ENCODE measurements at regions not wholly inside any gene's neighbourhood (a gene's known extent, or its start where the extent isn't known, plus 50 kb on each side); places are given as distances from the start of the nearest gene placed in this dataset.
"Not testable (repeated sequence)": the region's sequence is repeated elsewhere in the genome, so short reads cannot be mapped to it uniquely, and the experiment has no call there.

DNA sequence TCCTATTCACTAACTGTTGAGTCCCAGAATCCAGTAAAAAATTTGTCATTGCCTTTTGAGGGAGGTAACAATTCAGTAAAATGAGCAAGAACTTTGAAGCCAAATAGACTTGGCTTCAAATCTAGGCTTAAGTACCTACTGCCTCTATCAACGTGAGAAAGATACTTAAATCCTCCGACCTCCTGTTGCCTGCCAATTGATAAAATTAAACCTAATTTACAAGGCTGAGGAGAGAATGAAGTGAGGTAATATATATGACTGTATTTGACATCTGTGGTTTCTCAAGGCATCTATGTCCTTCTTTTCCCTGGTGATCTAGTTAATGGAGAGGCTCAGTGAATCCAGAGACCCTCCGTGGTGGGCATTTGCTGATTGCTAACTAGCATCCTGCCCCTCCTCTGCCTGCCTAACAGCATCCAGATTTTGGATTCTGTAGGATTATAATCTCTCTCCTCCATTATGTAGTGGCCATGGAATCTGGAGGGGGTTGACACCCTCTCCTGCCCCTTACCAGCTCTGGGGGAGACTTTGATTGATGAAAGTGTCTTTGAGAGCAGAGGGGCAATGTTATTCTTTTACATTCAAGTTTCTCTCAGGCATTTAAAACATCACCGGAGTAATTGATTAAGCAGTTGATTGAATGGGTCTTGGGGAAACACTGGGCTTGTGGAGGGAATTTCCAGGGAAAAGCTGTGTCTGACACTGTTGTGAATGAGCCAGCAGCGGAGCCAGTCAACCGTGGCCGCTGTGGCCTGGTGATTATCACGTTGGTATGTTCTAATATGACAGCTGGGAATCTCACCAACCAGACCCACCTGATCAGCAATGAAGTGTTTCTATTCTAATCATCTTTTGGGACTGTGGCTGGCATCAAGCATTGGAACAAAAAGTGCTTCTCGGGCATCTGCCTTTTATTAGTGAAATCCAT, 140.7 kb upstream of the FAM78B start:
- DNase-seq = no peak

- not testable (repeated sequence) for DNase-seq
Measured at GRCh38 chr1:166316306-166316705, 149.5 kb upstream of the FAM78B start.

DNA sequence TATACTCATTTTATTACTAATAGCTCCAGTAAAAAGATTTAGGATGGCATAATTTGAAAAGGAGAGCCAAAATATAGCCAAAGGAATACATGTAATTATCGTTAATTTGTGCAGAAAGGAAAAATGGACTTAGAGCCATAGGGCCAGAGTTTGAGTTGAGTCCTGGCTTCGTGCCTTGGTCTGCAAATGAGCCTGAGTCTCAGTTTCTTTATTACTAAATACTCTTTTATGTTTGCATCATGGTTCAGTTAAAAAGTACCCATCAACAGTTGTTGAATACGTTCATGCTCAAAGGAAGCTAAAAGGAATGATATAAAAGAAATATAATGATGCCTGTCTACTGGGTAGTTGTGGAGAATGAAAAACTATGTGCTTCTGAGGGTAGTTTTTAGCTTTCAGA, 155.7 kb upstream of the FAM78B start:
- DNase-seq = no peak

DNA sequence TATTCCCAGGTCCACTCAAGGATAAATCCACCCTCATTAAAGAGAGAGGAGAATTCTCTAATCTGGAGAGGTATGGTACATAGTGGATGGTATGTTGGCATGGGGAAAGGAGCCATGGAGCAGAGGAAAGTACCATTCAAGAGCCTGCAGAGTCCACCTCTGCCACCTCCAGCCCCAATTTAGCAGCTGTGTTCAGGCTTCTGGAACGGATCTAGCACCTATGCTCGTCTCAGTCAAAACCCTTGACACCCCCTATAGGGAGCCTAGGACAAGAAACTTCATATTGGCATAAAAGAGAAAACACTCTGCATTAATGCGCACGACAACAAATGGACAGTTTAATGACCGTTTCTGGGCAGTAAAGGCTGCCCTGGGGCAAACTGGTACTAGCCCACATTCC, 161.1 kb upstream of the FAM78B start:
- no peak for DNase-seq

DNA sequence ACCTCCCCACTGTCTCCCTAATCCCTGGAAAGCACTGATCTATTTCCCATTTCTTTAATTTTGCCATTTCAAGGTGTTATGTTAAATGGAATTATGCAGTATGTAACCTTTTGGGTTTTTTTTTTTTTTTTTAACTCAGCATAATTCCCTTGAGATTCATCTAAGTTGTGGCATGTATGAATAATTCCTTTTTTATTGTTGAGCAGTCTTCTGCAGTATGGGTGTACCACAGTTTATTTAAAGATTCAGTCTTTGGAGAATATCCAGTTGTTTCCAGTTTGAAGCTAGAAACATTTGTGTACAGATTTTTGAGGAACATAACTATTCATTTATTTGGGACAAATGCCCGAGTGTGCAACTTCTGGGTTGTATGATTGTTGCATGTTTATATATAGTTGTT, 162.2 kb upstream of the FAM78B start:
- DNase-seq = no peak

DNA sequence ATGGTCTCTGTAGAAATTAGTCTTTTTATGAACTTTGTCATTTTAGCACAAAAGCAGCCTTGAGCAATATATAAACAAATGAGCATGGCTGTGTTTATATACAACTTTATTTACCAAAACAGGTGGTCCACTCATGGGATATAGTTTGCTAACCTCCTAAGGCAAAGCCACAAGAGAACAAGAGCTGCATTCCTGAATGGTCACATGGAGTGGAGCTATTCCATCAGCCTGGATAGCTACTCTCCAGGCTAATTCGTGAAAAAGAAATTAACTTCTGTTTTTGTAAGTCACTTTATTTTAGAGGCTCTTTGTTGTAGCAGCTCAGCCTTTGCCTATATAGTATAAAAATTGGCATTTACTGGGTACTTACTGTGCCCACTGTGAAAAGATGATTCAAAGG, 163.3 kb upstream of the FAM78B start:
- DNase-seq = no peak

GRCh38 chr1:166338105-166338504, 171.3 kb upstream of the FAM78B start:
- DNase-seq = no peak

GRCh38 chr1:166340709-166341108, 173.9 kb upstream of the FAM78B start:
- DNase-seq = no peak

- no peak for DNase-seq
Measured at GRCh38 chr1:166343276-166343675, 176.5 kb upstream of the FAM78B start.

DNA sequence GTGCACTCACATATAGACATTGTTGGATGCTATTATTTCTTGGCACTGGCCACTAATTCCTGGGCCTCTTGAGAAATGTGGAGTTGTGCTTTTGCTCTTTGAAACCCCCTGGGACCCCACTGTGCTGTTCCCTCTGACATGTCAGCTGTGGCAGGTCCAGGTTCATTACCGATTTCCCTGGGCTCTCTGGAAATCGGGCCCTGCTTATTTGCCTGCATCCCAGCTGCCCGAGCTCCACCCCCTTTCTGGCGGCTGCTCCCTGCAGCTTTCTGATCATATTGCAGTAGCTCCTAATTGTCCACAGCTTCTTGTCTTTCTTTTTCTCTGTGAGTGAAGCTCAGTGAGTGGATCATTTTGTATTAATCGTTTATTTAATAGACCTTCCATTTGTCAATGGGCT, 183.7 kb upstream of the FAM78B start:
- DNase-seq = no peak

- no peak for DNase-seq
Measured at GRCh38 chr1:166351676-166352075, 184.9 kb upstream of the FAM78B start.

GRCh38 chr1:166353213-166353612, 186.4 kb upstream of the FAM78B start:
- no peak for DNase-seq

- DNase-seq = no peak
Measured at GRCh38 chr1:166354406-166354805, 187.6 kb upstream of the FAM78B start.

DNA sequence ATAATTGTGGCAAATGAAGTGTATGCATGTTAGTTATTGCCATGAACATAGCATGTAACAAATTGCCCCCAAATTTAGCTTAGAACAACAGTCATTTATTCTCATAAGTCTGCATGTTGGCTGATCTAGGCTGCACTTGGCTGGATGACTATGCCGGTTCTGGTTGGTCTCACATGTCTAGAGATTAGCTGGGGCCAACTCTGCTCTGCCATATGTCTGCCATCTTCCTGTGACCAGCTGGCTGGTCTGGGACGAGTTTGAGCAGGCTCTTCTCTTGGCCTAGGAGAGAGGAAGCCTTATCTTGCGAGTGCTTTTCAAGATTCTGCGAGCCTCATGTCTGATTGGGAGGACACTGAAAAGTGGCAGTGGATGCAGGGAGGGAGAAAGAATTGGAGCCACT, 198.3 kb upstream of the FAM78B start:
- DNase-seq = no peak

DNA sequence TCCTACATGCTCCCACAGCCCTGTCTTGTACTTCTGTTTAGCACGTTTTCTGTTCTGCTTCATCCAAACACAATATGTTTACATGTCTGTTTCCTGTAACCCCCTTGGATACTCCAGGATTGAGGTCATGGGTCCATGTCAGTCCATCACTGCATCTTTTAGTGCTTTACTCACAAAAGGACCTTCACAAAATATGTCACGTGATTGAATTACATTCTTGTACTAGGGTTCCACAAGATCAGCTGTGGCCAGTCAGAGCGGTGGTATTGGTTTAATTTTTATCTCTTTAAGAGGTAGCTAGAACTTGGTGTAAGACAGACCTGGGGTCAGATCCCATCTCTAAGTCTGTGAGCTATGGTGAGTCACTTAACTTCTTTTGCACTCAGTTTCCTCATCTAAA, 201.2 kb upstream of the FAM78B start:
- DNase-seq = no peak

GRCh38 chr1:166377896-166378295, 211.1 kb upstream of the FAM78B start:
- no peak for DNase-seq

- no peak for DNase-seq
Measured at GRCh38 chr1:166378805-166379204, 212.0 kb upstream of the FAM78B start.

DNA sequence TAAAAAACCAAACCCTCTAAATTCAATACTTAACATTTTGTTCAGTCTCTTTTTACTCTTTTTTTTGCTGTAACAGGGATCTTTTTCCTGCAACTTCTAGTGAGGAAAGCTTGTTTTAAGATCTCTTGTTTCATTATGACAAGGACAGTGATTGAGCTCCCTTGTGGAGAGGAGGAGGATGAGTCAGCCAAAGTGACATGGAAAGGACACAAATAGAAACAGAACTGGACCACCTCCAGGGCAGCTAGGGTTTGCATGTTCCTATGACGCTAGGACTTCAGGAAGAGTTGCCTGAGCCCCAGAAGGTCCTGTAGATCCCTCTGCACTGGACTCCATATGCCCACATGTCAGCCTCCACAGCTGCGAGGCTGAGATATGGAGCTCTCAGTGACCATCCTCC, 212.6 kb upstream of the FAM78B start:
- no peak for DNase-seq

DNA sequence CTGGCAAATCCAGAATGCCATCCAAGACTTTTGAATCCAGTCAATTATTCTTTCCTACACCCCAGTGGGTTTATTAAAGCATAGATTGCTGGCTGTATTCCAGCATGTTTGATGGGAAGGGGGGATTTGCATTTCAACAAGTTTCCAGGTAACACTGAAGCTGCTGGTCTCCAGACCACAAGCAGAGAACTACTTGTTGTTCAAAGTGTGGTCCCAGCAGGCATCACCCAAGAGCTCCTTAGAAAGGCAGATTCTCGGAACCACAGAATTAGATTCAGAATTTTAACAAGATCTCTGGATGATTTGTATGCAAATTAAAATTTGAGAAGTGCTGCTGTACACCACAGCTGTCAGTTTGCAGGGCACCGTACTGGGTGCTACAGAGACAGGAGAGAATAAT, 216.3 kb upstream of the FAM78B start:
- DNase-seq = no peak

- no peak for DNase-seq
Measured at GRCh38 chr1:166383635-166384346, 217.0 kb upstream of the FAM78B start.

DNA sequence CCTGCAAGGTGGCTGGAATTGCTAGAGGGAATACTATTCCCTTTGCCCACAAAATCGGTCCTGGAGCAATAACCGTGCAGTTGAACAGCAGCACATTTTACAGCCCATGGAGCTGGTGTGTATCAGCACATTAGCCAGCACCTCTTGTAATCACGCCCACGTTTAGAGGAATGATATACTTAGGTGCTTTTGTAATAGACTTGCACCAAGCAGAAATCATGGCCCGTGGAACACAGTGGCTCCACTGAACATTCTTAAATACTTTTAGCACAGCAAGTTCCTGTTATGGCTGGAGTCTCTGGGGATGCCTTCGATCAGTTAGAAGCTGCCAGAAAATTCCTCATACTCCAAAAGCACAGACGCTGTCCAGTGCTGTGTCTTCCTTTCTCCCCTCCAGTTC, 218.1 kb upstream of the FAM78B start:
- DNase-seq = no peak

DNA sequence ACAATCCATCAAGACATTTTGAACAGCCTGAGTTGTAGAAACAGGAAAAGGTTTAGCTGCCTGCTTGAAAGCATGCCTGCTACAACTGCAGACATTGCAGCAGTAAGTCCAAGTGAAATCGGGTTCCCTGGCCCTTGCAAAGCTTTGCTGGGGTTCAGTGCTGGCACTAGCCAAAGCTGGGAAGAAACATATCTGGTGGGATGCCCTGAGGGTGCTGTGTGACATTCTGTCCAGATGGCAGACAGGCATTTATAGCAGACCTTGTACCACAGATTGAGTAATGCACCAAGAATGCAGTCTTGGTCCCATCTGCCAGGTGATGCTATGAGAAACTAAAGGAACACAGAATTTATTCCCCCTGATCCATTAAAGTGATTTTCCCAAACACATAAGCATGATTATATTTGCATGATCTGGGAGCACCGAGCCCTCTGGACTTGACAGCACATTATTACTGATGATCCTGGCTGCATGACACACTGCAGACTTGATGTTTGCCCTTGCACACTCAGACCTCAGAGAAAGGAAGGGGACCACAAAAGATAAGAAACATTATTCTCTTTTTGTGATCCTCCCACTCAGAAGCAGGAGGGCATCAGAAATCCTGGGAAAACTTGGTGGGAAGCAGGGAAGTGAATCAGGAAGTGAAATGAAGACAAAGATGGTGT, 223.7 kb upstream of the FAM78B start:
- DNase-seq = no peak

DNA sequence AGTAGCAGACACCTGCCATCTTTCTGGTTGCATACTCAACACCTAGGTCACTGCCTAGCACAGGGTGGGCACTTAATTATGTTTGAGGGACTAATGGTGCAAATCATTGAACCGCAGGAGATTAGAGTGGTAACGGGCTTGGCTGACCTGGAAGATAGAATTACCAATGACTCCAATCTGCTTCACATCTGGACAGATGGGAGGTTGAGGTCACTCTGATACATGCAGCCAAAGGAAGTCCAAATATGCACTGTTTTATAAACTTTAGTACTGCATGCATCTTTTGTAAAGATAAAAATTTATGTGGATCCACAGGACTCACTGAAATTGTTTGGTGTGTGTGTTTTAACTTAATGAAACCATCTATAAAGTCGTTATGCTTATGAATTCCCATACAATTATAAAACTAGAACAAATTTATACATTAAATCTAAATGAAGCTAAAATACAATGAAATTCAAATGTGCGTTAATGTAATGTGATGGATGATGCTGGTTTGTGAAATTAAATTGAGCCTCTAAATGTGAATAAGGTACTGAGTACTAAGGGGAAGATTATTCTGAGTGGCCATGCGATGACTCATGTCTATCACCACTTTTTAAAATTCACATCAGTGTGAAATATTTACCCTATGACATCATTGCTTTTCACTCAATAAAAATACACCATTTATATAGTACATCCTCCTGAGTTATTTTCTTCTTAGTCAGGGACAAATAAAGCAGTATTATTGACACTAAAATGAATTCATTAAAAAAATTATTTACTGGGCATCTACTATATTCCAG, 224.7 kb upstream of the FAM78B start:
- DNase-seq = no peak

All from CD4-positive, alpha-beta T cell treated with Interleukin-21 for 1 hour (primary cell).